DND-41 (cell line): ENCODE measurements at regions not wholly inside any gene's neighbourhood (a gene's known extent, or its start where the extent isn't known, plus 50 kb on each side); places are given as distances from the start of the nearest gene placed in this dataset.

Experiments
- CTCF ChIP-seq: IDR thresholded peaks from 2 replicates; pipeline ENCODE4 v1.5.1; 2012; ENCODE audit warnings: borderline replicate concordance, low read length, moderate library complexity, mild to moderate bottlenecking; ENCODE audit not compliant: poor library complexity, severe bottlenecking; ENCODE audit errors: extremely low read depth
- EZH2 ChIP-seq: IDR thresholded peaks from 3 replicates; pipeline ENCODE4 v1.6.1; 2012; ENCODE audit warnings: borderline replicate concordance, low read depth, mild to moderate bottlenecking, moderate library complexity, low read length, inconsistent platforms; ENCODE audit not compliant: severe bottlenecking

GRCh38 chr4:28759064-28759463 is 1898.4 kb downstream of the STIM2 start:
- no peak for TF ChIP-seq EZH2
- TF ChIP-seq CTCF, result no peak
